A673 (cell line): ENCODE measurements at regions not wholly inside any gene's neighbourhood (a gene's known extent, or its start where the extent isn't known, plus 50 kb on each side); places are given as distances from the start of the nearest gene placed in this dataset.

Experiments used
- BruUV-seq: library from RNA; stranded (reverse); fragments of 400-500 nt; replicated peaks from 2 replicates; lab custom pipeline; 2021; lab: Mats Ljungman, UMichigan
- CTCF ChIA-PET: fragments of 300-600 bp; sonication (Branson Sonifier 250); formaldehyde crosslinking; loops from one replicate; lab custom pipeline; 2022; ENCODE audit warnings: antibody characterized with exemption; lab: Charles Lee
- POLR2A ChIA-PET: fragments of 300-600 bp; sonication (Branson Sonifier 250); formaldehyde crosslinking; loops from one replicate; lab custom pipeline; 2022; ENCODE audit warnings: antibody characterized with exemption; ENCODE audit not compliant: low non-redundant PET; lab: Charles Lee
- DNase-seq: peaks from one replicate; pipeline ENCODE4 v3.0.0-alpha.2; 2015; ENCODE audit warnings: low spot score
- H3K27ac ChIP-seq: fragments of 200-600 bp; sonication (generic); 2 replicates; pipeline ENCODE4 v1.5.1; 2016; ENCODE audit warnings: mixed run types, low read depth, mild to moderate bottlenecking, mixed read lengths, antibody characterized with exemption, low read length; ENCODE audit not compliant: poor library complexity, severe bottlenecking
- H3K27me3 ChIP-seq: fragments of 200-600 bp; sonication (generic); replicated peaks from 2 replicates; pipeline ENCODE4 v1.6.1; 2017; ENCODE audit warnings: mixed run types, low read depth, mild to moderate bottlenecking, mixed read lengths, antibody characterized with exemption, low read length; ENCODE audit not compliant: insufficient read depth, poor library complexity
- H3K36me3 ChIP-seq: fragments of 200-600 bp; sonication (generic); 2 replicates; pipeline ENCODE4 v1.6.1; 2016; ENCODE audit warnings: mixed run types, mild to moderate bottlenecking, mixed read lengths, antibody characterized with exemption, low read length; ENCODE audit not compliant: insufficient read depth, poor library complexity, severe bottlenecking
- H3K4me1 ChIP-seq: fragments of 200-600 bp; sonication (generic); 2 replicates; pipeline ENCODE4 v1.6.1; 2017; ENCODE audit warnings: mixed run types, mild to moderate bottlenecking, mixed read lengths, antibody characterized with exemption, low read length; ENCODE audit not compliant: insufficient read depth, poor library complexity, severe bottlenecking
- H3K4me3 ChIP-seq: fragments of 200-600 bp; sonication (generic); 2 replicates; pipeline ENCODE4 v1.5.1; 2016; ENCODE audit warnings: low read depth, mixed run types, mild to moderate bottlenecking, mixed read lengths, low read length; ENCODE audit not compliant: poor library complexity, severe bottlenecking
- H3K9me3 ChIP-seq: fragments of 200-600 bp; sonication (generic); 2 replicates; pipeline ENCODE4 v1.6.1; 2016; ENCODE audit warnings: mixed run types, low read depth, mild to moderate bottlenecking, mixed read lengths, antibody characterized with exemption, low read length; ENCODE audit not compliant: poor library complexity, severe bottlenecking
- EZH2 ChIP-seq: fragments of 200-600 bp; sonication (generic); IDR thresholded peaks from 2 replicates; pipeline ENCODE4 v1.6.1; 2017; ENCODE audit warnings: borderline replicate concordance, low read depth, mild to moderate bottlenecking, mixed read lengths, antibody characterized with exemption, low read length; ENCODE audit not compliant: poor library complexity, severe bottlenecking
- intact Hi-C: fragments of 100-400 bp; cut with micrococcal nuclease; formaldehyde crosslinking; loops from one replicate; pipeline ENCODE4 v1.10.0; 2022; ENCODE audit not compliant: unreplicated experiment
- TF ChIP-seq, protein P1 (sequence below): fragments of 300-800, 200-600 bp; sonication (generic); conservative IDR thresholded peaks from 2 replicates; pipeline ENCODE4 v1.5.1; 2017; ENCODE audit warnings: low read depth, mild to moderate bottlenecking, antibody characterized with exemption, low read length, moderate library complexity, mixed read lengths

DNA sequence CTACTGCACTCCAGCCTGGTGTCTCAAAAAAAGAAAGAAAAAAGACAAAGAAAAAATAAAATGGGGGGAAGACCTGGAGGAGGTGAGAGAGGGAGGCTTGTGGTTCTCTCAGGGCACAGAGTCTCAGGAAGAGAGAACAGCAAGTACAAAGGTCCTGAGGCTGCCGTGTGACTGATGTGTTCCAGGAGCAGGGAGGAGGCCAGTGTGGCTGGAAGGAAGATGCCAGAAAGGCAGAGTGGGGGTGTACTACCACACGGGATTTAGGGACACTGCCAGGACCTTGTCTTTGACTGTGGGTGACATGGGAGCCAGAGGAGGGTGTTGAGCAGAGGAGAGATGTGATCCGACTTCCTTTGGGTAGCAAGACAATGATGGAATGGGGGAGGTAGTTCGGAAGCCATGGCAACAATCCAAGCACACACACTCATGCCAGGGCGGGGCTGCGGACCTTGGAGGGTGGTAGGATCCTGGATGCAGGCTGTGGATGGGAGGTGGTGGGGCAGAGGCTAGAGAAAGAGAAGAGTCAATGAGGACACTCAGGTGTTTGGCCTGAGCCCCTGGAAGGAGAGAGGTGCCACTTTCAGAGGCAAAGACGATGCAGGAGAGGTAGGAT lies 136.4 kb upstream of the PTPN1 start:
- no peaks in the 10 kb centered on the region for H3K36me3 ChIP-seq
- no peaks in the 10 kb centered on the region for H3K27me3 ChIP-seq
- no peak overlapping the region for H3K4me3 ChIP-seq
- no peak for TF ChIP-seq EZH2
- TF ChIP-seq, protein P1, sequence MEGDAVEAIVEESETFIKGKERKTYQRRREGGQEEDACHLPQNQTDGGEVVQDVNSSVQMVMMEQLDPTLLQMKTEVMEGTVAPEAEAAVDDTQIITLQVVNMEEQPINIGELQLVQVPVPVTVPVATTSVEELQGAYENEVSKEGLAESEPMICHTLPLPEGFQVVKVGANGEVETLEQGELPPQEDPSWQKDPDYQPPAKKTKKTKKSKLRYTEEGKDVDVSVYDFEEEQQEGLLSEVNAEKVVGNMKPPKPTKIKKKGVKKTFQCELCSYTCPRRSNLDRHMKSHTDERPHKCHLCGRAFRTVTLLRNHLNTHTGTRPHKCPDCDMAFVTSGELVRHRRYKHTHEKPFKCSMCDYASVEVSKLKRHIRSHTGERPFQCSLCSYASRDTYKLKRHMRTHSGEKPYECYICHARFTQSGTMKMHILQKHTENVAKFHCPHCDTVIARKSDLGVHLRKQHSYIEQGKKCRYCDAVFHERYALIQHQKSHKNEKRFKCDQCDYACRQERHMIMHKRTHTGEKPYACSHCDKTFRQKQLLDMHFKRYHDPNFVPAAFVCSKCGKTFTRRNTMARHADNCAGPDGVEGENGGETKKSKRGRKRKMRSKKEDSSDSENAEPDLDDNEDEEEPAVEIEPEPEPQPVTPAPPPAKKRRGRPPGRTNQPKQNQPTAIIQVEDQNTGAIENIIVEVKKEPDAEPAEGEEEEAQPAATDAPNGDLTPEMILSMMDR: no peak
- no peak for DNase-seq
- ChIA-PET CTCF (interaction anchor here (0.6 kb wide), 1 partner anchor 41 kb away, joined by 3 read pairs; no protein-coding TSS in a partner anchor), POLR2A (no interaction called here)
- H3K4me1 ChIP-seq: peaks cover 36% of the 10 kb centered on the region
- no peaks in the 10 kb centered on the region for H3K9me3 ChIP-seq
- intact Hi-C loops: no loop called here
- H3K27ac ChIP-seq: no peak overlapping the region
- BruUV-seq: no TSS peak

DNA sequence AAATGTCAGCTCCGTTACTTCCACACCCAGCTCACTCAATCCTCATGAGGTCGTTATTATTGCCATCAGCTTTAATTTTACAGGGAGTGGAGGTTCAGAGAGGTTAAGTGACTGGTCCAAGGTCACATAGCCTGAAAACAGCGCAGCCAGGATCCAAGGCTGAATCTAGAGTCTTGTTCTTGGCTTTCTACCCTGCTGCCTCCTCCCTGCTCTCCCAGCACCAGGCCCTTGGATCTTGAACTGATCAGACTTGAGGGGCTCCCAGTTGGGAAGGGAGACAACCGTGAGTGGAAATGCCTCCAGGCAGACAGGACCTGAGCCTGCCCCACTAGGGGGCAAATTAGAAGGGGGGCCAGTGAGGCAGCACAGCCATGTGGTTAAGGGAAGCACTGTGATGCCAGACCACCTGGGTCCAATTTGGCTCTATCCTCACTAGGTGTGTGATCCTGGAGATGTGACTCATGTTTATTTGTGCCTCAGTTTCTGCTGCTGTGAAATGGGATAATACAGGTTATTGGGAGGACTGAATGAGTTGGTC lies 135.6 kb upstream of the PTPN1 start:
- intact Hi-C loops: no loop called here
- no peak for DNase-seq
- POLR2A ChIA-PET: no interaction called here
- Histone ChIP-seq H3K27me3 (no peaks in the 10 kb centered on the region), H3K36me3 (no peaks in the 10 kb centered on the region), H3K9me3 (no peaks in the 10 kb centered on the region), H3K4me3 (no peak overlapping the region), H3K27ac (no peak overlapping the region), H3K4me1 (peaks cover 34% of the 10 kb centered on the region)
- TF ChIP-seq, protein P1: no peak
- TF ChIP-seq EZH2: no peak
- CTCF ChIA-PET: interaction anchor here (0.6 kb wide), 1 partner anchor 40 kb away, joined by 3 read pairs; no protein-coding TSS in a partner anchor
- no TSS peak for BruUV-seq

GRCh38 chr20:50376179-50376887 lies 133.8 kb upstream of the PTPN1 start:
- peaks cover 50% of the 10 kb centered on the region for H3K4me1 ChIP-seq
- ChIA-PET POLR2A (no interaction called here), CTCF (no interaction called here)
- no peaks in the 10 kb centered on the region for H3K9me3 ChIP-seq
- intact Hi-C loops: no loop called here
- DNase-seq: no peak
- H3K4me3 ChIP-seq: no peak overlapping the region
- H3K36me3 ChIP-seq: no peaks in the 10 kb centered on the region
- BruUV-seq: no TSS peak
- TF ChIP-seq EZH2: no peak
- TF ChIP-seq, protein P1: no peak
- peak overlapping the region; percentile 55 for H3K27ac ChIP-seq
- H3K27me3 ChIP-seq: no peaks in the 10 kb centered on the region
